ENCODE measurements at regions not wholly inside any gene's neighbourhood (a gene's known extent, or its start where the extent isn't known, plus 50 kb on each side); places are given as distances from the start of the nearest gene placed in this dataset.

DNA sequence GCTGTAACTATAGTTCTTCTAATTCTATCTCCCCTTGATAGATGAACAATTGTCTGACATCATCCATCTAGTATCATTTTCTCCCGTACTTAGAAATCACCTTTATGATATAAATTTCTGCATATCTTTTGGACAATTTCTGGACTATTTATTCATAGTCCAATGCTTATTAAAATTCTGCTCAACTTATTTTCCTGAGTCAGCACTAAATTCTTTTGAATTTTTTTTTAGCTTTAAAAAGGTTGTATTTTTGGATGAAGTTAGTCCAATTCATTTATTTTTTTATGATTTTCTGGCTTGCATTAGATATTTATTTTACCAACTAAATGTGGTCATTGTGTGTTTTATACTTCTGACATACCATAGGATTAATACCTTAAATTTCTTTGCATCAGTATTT, 538.5 kb upstream of the DCC start:
- DNase-seq (ENCODE audit: low read depth in 3 of 3, low spot score in 1 of 3), result no peak

DNA sequence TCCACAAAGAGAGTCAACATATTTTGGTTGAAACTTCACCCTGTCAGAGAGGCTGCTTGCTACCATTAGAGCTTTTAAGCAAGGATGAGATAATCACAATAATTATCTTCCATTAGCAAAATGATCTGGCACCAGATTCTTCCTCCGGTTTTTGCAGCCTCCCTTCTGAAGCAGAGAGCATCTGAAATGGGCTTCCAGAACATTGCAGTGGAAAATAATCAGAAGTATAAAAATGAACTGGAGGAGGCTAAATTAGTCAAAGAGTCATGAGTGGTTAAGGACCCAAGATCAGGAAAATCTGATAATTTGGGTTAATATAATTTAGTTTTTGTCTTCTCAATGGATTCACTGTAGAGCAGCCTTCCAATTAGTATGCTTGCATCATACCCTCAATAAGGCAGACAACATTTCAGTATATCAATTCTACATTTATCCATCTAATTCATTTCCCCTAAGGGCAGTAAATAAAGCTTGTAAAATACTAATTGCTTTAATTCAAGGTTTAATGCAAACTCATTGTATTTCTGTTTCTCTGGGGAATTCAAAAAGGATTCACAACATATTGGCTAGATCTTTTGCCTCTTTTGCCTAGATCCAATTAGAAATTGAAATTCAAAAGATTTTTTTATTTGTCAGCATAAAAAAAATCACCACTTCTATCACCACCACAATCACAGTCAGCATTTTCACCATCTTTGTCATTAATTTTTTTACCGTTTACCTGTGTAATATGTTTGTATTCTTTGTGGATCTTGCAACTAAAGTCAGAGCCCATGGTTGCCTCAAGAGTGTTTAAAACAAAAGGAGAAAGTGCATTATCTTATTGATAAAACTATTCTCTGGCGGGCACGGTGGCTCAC, 537.2 kb upstream of the DCC start:
- no peak for DNase-seq (ENCODE audit: low read depth in 3 of 3, low spot score in 1 of 3)

DNA sequence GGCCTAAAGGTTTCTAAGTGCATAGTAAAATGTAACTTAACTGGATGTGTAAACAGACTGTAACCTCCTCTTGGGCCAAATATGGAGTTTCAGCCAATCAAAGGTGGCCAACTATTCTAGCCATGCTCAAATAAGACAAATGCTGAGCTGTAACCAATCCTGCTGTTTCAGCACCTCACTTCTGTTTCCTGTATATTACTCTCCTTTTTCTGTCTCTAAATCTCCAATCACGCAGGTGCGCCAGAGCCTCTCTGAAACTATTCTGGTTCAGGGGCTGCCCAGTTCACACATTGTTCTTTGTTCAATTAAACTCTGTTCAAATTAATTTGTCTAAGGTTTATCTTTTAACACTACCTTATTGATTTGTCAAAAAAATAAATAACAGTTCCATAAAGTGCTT, 532.7 kb upstream of the DCC start:
- DNase-seq (ENCODE audit: low read depth in 3 of 3, low spot score in 1 of 3), result no peak

DNA sequence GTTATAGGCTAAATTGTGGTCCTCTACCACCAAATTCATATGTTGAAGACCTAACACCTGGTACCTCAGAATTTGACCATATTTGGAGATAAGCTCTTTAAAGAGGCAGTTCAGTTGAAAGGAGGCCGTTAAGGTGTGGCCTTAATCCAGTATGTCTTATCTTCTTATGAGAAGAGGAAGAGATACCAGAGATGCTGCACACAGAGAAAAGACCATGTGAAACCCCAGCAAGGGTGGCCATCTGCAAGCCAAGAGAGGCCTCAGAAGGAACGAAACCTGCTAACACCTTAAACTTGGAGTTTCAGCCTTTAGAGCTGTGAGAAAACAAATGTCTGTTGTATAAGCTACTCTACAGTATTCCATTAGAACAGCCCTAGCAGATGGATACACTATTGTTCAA, 528.1 kb upstream of the DCC start:
- no peak for DNase-seq (ENCODE audit: low read depth in 3 of 3, low spot score in 1 of 3)

DNA sequence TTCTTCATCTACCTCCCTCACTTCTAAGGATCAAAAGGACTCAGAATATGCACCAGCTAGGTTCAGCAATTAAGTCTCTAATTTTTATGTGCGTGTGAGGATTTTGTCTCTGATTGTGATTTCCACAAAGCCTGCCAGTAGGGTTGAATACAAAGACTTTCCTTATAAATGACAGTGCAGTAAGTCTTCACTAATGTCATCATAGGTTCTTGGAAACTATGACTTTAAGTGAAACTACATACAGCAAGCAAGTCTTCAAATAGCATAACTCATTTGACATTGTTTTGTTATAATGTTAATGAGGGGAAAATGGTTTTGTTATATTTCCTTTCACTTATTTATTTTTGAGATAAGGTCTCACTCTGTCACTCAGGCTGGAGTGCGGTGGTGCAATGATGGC, 526.3 kb upstream of the DCC start:
- DNase-seq (ENCODE audit: low read depth in 3 of 3, low spot score in 1 of 3), result no peak

DNA sequence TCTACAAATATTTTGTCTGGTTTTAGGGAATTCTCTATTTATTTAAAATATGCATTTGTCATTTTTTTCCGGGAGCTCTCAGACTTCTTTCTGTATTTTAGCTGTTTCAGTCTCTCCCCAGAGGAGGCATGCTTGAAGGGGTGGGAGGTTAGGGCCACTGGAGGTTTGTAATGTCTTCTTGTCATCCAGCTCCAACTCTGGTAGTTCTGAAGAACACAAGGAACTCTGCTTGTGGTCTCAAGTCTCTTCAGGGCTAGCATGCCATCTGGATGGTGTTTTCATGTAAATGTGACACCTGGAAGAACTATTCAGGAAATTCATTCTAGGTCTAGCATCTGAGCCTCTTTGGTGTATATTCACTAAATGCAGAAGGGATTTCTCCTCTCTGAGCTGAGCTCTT, 518.4 kb upstream of the DCC start:
- DNase-seq (ENCODE audit: low read depth in 3 of 3, low spot score in 1 of 3), result no peak

DNA sequence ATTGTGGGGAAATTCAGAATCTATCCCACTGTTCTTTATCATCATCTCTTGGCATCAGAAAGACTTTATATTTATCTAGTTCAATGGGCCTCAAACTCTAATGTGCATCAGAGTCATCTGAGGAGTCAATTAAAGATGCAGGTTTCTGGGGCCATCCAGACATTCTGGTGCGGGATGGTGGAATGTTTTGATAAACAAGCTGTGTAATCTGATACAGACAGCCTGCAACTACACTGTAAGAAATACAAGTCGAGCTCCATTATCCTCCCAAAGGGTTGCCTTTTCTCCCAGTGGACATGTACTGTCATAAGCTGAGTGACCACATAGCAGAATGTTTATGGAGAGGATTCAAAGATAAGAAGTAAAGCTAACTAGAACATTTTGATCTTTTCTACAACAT, 515.3 kb upstream of the DCC start:
- no peak for DNase-seq (ENCODE audit: low read depth in 3 of 3, low spot score in 1 of 3)

DNA sequence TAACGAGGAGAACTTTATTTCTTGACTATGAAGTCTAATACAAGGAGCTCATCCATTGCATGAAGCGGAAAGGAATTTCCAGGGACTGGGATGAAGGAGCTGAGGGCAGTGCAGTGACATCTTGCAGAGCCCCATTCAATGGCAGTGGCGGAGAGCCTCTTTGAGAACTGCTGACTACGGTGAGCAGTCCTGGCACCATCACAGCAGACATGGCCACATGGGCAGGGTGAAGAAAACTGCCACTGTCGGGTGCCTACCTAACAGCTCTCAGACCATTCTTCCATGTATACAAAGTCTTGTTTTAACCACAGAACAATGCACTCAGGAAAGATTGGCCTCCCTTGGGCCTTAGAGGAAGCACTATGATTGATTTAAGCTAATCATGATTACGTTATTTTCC, 506.1 kb upstream of the DCC start:
- DNase-seq (ENCODE audit: low read depth in 3 of 3, low spot score in 1 of 3), result no peak

DNA sequence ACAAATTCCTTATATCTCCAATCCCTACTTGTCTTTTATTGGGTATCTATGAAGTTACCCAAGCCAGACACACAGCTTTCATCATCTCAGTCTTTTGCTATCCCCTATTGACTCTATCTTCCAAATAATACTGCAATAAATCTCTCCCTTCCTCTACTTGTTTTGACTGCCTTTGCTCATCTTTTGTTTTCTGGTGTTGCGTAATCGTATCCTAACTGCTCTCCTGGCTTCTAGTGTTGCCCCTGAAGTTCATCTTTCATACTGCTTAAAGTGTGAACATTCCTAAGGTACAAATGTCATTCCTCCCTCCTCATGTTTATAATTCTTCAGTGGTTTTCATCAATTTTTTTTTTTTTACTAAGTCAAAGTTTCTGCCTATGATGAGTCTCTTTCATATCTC, 491.3 kb upstream of the DCC start:
- DNase-seq (ENCODE audit: low read depth in 3 of 3, low spot score in 1 of 3), result no peak

DNA sequence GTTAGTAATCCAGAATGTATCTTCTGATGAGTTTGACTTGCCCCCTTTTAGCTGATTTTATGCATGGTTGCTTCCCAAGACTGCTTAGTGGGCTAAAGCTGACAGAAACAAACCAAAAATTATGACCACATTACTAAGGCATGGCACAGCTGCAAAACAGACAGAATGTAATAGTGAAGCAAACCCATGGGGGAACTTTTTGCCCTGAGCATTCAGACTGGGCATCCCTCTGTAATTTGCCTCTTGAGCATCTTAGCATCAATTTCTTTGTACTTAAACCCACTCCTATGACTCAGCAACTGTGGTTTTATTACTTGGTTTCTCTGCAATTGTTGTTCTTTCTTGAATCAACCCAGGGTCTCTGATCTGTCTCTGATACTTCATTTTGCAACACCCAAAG, 487.3 kb upstream of the DCC start:
- no peak for DNase-seq (ENCODE audit: low read depth in 3 of 3, low spot score in 1 of 3)

DNA sequence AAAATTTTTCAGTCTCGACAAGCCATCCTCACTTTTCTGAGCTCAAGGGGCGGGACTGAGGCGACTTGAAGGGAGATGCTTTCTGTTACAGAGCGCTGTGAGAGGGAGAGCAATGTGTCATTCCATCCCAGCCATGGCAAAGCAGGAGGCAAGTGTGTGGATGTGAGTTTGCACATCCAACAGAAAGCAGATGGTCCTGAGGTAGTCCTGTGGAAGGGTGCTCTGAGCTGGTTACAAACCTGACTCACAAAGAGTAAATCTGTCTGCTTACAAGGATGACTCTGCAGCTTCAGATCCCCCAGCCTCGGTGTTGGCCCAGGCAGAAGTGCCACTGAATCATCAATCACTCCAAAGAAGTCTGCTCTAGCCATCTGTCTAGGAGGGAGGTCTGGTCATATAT, 482.0 kb upstream of the DCC start:
- DNase-seq (ENCODE audit: low read depth in 3 of 3, low spot score in 1 of 3), result no peak

DNA sequence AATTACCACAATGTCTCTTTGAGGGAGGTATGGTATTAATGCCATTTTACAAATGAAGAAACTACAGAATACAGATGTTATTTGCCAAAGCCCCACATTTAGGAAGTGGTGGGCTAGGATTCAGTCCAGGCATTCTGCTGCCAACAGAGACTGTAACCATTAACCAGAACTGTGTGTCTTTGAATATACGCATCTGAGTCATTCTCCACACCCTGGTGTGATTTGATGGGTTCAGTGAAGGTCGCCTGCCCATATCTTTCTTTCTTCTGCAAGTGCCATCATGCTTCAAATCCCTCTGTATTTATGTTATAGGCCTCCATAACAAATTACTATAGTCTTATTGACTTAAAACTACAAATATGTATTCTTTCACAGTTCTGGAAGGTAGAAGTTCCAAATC, 479.0 kb upstream of the DCC start:
- DNase-seq (ENCODE audit: low read depth in 3 of 3, low spot score in 1 of 3), result no peak

DNA sequence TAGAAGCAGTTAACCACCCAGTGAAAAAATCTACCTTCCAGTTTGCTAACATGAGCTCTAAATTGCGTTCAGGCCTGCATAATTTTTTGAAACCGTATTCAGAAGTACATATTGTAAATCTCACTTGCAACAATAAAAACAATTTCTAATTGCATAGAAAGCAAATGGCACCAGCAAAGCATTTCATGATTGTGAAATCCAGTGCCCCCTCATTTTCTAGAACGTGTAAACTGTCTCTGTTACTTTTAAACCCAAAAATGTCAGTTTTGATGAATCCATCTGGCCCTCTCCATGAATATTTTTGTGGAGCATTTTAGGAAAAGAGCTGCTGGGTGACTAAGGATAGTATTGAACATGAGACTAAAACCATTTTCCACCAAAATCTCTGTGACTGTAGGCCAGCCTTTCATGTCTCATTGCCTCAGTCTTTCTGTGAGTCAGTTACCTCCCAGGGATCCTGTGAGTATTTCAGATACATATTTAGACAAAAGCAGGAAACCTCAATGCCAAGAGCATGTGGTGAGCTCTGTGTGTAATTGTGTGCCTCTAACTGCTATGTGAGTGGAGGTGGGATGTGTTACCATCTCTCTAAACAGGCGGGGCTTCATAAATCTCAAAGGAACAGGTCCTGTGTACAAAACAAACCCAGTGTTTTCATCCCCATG, 477.8 kb upstream of the DCC start:
- DNase-seq (ENCODE audit: low read depth in 3 of 3, low spot score in 1 of 3), result no peak

DNA sequence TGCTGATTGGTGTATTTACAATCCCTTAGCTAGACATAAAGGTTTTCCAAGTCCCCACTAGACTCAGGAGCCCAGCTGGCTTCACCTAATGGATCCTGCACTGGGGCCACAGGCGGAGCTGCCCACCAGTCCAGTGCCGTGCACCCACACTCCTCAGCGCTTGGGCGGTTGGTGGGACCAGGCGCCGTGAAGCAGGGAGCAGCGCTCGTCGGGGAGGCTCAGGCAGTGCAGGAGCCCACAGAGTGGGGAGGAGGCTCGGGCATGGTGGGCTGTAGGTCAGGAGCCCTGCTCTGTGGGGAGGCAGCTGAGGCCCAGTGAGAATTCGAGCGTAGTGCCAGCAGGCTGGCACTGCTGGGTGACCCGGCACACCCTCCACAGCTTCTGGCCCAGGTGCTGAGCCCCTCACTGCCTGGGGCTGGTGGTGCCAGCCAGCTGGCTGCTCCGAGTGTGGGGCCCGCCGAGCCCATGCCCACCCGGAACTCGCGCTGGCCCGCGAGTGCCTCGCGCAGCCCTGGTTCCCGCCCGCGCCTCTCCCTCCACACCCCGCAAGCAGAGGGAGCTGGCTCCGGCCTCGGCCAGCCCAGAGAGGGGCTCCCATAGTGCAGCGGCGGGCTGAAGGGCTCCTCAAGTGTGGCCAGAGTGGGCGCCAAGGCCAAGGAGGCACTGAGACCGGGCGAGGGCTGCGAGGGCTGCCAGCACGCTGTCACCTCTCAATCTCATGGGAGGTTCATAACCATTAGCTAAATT, 475.6 kb upstream of the DCC start:
- no peak for DNase-seq (ENCODE audit: low read depth in 3 of 3, low spot score in 1 of 3)

DNA sequence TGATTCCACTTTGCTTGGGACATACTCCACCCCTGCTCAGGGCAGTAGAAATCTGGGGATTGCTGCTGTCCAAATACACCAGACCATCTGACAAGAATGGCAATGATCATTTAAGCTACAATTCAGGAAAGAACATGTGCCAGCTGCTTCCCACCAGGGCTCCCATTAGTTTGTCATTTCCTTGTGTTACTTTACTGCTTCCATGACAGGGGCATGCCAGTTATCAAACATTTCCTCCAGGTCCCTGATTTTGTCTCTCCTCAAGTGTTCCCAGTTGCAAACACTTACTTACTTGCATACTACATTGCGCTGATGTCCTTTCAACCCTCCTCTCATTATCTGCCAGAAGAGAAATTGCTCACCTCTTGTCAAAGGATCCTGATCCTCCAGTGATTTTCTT, 474.5 kb upstream of the DCC start:
- no peak for DNase-seq (ENCODE audit: low read depth in 3 of 3, low spot score in 1 of 3)

DNA sequence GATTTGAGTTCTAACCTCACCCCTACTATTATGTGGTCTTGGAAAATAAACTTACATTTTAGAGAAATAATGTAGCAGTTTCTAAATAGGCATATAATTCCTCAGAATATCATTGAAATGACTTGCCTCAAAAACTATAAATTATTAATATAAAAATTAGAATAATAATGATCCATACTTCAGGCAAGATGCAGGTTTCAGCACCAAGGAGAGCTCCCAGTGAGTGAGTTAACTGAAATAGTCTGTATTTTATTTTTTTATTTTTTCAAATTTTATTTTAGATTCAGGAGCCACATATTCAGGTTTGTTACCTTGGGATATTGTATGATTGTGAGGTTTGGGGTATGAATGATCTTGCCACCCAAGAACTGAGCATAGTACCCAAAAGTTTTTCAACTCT, 472.2 kb upstream of the DCC start:
- DNase-seq (ENCODE audit: low read depth in 3 of 3, low spot score in 1 of 3), result no peak

DNA sequence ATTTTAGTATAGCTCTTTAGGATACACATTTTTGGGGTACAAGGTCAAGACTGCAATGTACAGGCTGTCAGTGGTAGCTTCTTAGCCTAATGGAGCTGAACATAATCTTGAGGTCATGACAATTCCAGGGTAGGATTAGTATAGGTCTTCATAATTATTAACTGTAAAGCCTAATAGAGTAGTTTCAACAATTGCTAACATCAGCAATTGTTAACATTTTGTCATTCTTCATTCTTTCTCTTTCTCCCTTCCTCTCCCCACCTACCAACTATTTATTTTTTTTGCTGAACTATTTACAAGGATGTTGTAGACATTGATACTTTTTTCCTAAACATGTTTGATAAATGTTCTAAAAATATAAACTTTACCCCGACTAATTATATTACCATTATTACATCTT, 461.3 kb upstream of the DCC start:
- DNase-seq (ENCODE audit: low read depth in 3 of 3, low spot score in 1 of 3), result no peak

DNA sequence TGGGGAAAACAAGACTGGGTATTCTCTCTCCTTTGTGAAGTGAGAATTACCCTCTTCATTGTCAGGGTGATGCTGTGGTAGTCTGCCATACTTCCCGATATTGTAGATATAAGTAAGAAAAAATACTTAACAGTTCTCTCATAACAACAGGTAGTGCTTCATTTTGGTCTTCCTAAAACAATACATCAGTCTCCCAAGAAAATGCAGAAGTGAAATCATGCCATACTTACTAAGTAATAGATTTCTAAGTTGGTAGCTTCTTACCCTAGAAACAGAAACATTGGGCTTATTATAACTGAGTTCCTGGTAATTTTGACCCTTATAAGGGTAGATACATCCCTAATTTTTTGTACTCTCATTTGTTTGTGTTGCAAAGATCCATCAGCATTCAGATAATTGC, 460.7 kb upstream of the DCC start:
- no peak for DNase-seq (ENCODE audit: low read depth in 3 of 3, low spot score in 1 of 3)

DNA sequence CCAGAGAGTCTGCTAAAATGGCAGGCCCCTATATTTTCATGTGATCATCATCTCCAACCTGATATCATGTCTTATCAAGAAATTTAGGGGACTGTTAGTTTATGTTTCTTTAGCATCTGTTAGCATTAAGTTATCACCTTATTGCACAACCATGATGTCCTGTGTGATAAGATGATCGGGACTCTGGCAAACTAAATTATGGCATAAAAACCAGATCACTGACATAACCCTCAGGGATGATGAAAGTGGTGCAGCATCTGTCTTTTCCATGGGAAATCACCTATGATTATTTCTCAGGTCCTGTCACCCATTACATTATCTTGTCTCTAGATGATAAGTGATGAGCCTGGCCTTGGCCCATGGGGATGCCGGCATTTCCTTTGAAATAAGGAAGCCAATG, 458.6 kb upstream of the DCC start:
- DNase-seq (ENCODE audit: low read depth in 3 of 3, low spot score in 1 of 3), result no peak

DNA sequence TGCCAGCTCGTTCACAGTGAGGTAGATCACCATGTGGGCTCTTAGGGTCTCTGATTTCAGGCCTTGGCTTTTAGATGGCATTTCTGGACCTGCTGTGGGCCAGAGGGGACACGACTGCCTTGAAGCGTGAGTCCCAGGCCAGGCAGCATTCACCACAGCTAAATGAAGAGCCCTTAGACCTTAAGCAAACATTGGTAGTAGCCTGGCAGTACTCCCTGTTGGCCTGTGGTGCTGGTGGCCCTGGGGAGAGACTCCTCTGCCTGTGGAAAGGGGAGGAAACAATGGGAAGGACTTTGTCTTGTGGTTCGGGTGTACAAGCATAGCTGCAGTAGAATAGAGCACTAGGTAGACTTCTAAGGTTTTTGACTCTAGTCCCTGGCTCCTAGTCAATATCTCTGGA, 456.0 kb upstream of the DCC start:
- no peak for DNase-seq (ENCODE audit: low read depth in 3 of 3, low spot score in 1 of 3)

DNA sequence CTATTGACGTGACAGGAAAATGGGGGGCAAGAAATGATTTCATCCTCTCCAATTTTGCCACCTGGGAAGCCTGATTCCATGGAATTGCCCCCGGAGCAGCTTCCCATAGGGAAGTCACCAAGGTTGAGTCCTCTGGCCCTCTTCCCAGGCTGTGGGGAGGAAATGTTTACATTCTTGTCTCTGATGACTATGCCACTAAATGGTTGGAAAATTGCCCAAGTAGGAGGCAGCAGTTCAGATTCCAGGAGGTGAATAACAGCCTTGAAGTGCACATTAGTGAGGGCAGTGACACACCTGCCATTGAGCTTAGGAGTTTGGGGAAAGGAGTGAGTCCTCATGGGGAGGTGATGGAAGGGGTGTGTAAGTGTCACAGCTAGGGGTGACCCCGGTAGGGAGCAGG, 449.2 kb upstream of the DCC start:
- DNase-seq (ENCODE audit: low read depth in 3 of 3, low spot score in 1 of 3), result no peak

DNA sequence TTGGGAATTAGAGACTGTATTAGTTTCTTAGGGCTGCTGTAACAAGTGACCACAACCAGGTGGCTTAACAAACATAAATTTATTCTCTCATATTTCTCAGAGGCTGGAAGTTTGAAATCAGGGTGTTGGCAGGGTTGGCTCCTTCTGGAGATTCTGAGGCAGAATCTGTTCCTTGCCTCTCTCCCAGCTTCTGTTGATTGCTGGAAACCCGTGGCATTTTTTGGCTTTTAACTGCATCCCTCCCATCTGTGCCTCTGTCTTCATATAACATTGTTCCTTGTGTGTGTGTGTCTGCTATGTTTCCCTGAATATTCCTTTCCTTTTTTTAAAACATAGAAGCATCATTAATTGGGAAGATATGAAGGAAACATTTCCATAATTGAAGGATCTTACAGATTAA, 448.1 kb upstream of the DCC start:
- no peak for DNase-seq (ENCODE audit: low read depth in 3 of 3, low spot score in 1 of 3)
